IPS-NIHi7 (cell line): ENCODE measurements at regions not wholly inside any gene's neighbourhood (a gene's known extent, or its start where the extent isn't known, plus 50 kb on each side); places are given as distances from the start of the nearest gene placed in this dataset.
"Not testable (repeated sequence)": the region's sequence is repeated elsewhere in the genome, so short reads cannot be mapped to it uniquely, and the experiment has no call there.

Experiments
- DNase-seq: peaks from one replicate; pipeline ENCODE4 v3.0.0; 2012; ENCODE audit warnings: mixed read lengths; ENCODE audit errors: extremely low spot score

DNA sequence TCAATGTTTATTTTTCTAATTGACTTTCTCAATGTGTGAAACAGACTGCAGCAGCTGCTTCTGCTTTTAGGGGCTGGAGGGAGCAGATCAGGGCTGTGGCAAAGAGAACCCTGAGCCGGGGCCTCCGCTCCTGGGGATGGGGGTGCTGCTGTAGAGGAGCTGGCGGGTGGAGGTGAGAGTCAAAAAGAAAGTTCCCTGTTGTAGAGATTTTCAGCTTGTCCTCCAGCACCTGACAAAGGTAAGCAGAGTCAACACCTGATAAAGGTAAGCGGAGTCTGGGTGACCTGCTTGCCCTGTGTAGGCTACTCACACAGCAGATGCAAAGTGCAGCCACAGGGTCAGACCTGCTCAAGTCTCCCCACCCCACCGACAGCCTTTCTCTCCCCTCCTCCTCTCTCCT, 252.4 kb upstream of the IRX1 start:
- no peak for DNase-seq

DNA sequence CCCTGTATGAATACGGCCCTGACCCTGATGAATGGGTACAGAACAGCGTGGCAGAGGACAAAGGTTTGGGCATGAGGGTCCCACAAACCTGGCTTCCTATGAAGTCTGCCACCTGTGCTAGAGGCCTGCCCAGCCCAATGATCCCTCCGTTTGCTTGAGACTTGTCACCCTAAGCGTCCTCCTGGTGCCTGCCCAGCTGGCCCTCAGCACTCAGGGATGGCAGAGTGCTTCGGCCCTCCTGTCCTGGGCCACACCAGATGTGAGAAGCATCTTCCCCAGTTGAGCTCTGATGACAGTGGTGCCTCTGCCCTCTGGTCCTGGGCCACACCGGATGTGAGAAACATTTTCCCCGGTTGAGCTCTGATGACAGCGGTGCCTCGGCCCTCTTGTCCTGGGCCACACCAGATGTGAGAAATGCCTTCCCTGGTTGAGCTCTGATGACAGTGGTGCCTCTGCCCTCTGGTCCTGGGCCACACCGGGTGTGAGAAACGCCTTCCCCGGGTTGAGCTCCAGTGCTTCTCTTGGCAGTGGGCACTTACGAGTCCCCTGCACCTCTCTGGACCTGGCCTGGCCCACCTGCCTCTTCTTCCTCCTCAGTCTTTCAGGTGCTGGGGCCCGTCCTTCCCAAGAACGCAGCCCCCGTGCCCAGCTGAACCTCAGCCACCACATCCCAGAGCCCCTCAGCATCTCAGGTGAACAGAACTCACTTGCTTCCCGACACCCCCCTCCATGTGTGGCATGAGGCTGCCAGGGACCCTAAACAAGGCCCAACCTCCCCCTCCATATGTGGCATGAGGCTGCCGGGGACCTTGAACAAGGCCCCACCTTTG, 253.1 kb upstream of the IRX1 start:
- no peak for DNase-seq

DNA sequence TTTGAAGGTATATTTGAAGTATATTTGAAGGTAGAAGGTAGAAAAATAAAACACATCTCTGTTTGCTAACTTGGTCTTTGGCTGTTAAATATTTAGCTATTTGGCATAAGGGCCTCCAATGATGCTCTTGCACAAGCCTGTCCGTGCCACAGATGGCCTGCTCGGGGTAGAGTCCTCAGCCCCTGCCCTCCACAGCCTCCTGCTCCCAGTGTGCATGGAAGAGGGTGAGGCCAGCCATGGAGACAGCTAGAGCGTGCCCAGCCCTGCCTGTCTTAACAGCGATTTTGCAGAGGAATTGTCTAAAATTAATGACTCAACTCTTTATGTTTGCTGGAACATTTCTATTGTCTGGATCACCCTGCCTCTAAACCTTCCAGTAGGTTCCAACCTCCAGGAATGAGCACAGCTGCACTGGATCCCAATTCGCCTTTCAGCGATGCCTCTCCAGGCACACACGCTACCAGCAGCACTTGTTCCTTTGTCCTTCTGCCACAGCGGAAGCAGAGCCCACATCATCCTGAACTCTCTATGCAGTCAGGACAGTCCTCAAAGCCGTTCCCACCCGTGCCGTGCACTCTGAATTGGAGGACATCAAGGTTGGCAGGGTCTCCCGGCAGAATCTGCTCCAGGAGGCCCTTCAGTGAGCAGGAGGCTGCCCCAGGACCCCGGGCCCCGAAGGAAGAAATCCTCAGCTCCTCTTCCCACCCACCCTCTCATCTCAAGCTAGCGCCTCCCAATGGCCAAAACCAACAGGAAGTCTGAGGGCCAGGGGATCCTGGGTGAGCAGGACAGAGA, 254.0 kb upstream of the IRX1 start:
- no peak for DNase-seq

DNA sequence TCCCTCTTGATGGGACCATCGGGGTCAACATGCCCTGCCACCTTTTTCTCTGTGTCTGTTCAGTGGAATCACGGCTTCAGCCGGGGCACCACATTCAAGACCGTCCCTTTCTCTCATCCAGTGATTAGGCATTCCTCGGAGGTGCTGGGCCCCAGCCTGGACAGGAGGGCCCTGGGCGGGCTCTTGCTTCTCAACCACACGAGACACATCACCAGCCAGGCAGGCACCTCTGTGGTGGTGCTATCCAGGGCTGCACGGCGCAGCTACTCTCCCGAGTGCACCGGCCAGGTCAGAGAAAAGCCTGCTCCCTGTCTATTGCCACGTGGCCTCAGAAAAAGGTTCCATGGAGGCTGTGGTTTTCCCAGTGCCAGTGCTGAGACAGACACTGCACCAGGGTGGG, 255.2 kb upstream of the IRX1 start:
- no peak for DNase-seq

DNA sequence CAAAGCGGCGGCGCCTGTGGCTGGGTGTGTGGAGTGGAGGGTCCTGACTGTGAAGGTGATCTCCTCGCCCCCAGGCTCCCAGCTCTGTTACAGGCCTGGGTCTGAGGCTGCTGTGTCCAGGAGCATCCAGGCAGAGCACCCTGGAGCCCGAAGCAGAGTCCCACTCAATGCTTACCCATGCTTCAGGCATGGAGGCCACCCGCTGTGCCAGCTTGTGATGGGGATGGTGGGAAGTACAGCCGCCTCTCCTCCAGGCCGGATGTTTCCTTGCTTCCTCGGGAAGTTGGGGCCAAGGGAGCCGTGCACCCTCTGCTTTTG, 255.9 kb upstream of the IRX1 start:
- DNase-seq = no peak

DNA sequence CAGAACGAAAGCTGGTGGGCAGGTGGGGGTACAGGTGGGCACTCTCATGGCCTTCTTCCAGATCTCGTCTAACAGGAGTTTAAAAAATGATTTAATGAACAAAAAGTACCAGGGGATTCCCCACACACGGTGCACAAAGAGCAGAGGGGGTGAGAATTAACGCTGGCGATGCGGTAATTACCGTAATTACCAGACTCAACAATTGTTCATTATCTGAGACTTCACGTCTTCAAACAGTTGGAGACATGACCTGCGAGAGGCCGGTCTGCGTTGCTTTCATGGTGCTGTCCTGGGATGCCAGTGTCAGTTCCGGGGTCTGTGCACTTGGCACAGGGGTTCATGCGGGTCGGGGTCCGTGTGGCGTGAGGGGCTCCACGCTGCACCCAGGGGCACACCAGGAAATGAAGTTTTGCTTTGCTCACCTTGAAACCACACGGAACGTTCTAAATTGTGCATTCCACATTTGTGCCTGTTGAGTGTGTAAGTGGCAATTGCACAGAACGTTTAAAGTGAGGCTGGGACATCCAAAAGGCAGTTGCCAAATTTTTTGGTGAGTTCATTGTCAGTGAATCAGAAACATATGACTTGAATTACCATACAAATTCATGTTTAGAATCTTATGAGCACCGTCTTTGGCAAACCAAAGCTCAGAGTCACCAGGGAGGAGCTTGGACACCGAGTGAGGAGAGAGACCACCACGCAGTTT, 256.4 kb upstream of the IRX1 start:
- DNase-seq = no peak

DNA sequence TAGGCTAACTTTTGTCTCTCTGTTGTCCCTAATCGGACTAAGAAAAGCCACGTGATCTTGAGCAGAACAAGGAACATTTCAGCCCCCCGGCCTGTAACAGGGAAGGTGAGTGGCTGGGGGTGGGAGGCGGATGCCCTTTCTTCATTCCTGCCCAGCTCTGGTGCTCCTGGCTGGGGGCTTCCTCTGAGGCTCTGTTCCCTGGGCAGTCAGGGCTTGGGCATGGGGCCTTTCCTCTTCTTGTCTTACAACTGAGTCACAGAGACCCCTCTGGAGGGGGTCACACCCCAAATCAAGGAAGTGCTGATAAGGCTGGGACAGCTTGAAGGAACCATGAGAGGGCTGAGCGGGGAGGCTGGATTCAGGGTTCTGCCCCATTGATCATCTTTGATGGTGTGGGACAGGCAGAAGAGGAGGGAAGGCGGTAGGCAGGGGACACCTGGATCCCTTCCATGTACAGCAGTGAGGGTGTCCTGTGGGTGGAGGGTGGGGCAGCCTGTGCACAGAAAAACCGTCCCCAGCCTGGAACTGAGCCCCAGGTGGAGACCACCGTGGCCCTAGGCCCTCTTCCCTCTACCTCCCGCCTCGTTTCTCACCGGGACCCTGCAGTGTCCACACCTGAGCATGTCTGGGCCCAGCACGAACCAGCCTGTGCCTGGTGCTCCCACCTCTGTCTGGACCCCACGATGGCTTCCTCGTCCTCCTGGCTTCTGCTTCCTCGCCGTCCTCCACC, 257.7 kb upstream of the IRX1 start:
- DNase-seq = no peak

DNA sequence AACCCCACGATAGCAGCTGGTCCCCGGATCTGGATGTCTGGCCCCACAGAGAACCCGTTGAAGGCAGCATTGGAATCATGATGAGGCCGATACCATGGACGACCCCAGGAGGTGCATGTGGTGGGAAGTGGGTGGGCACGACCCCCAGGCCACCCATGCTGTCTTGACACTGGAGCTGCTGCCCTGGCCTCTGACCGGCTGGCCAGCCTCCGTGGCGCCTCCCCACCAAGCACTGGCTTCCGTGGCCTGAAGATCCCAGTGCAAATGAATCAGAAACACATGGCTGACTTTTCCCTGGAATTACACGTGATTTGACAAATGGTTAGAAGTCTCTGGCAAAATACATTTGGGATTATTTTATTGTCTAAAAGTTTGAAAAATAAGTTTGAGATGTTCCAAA, 259.0 kb upstream of the IRX1 start:
- DNase-seq = no peak

DNA sequence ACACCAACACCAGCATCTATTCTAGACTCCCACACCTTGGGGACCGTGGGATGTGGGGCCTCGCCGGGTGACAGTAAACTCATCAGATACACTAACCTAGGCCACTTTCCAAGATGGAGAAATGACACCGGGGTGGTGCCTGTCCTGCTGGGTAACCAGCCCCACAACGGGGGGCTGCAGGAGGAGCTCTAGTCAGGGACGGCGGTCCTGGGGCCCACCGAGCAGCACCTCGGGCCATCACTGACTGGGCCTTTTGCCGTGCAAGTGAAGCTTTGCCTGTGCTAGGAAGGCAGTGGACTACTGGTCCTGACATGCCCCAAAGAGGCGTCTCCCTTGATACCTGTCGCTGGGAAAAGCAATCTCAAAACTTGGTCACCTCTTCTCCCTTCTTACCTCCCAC, 260.3 kb upstream of the IRX1 start:
- no peak for DNase-seq

DNA sequence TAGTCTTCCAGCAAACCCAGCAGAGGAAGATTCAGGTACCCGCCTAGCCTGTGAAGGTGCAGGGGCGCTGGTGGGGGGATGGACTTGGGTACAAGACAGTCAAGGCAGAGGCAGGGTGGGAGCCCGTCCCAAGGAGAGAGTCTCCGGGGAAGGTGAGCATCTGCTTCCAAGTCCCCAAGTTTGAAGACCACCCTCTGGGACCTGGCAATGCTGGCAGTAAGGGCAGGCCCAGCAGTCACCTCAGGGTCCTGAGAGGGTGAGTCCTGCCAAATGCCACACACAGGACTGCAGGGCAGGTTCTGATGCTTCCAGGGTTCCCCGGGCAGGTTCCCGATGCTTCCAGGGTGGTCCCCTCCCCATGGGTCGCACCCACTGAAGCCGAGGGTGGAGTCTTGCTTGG, 261.8 kb upstream of the IRX1 start:
- no peak for DNase-seq

DNA sequence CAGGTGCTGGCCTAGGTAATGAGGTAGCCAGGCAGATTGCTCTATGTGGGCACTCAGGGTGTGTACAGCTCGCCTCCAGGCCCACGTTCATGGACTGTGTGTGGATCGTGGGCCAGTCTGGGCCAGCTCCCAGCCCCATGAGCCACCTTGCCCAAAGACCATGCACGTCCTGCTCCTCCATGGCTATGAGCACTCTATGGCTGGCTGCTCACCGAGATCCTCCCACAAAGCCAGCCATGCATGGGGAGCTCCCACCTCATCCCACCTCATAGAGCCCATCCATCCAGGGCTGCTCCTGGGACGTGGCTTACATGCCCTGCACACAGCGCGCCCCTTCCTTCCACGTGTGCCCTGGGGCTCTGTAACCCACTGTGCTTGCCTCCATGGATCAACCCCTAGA, 262.5 kb upstream of the IRX1 start:
- no peak for DNase-seq

DNA sequence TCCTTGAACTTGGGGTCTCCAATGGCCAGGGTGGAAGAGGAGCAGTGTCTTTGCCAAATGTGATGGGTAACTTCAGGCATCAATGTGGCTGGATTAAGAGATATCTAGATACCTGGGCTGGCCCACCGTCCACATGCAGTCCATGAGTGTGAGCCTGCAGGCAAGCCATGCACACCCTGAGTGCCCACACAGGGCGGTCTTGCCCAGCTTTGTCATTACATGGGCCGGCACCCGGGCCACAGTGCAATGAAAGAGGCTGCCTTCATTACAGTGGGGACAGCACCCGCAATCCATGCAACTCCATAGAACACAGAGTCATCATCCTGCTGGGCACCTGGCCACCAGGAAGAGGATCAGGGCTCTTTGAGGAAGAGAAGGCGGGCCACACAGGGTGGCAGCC, 263.8 kb upstream of the IRX1 start:
- DNase-seq = no peak

DNA sequence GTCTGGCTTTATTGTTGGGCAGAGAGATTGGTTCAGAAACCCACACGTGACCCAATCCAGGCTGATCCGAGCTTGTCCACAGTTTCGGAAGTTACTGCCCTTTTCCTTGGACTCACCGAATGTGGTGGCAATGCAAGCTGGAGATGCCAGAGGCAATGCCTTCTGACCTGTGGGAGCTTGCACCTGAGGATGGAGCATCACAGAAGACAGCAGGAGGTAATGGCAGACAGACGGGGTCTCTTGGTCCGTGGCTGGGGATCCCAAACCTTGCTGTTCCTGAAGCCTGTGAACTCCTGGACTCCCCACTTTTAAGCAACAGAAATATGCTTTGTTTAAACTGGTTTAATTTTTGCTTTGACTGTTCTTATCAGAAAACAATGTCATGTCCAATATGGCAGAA, 265.2 kb upstream of the IRX1 start:
- DNase-seq = no peak

DNA sequence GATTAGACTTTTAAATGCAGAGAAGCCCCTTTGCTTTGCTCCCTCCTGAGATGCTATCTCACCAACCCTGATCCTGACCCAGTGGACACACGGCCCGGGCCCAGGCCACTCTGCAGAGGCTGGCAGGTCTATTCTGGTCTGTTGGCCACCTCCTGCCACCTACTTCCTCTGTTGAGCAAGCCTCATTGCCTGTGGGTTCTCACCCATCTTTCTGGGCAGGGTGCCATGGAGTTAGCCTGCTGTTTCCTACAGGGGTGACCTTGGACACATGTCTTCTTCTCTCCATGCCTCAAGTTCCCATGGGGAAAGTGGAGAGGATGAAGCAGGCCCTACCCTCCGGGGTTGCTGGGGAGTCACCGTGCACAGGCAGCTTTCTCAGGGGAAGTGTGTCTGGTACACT, 266.2 kb upstream of the IRX1 start:
- no peak for DNase-seq

DNA sequence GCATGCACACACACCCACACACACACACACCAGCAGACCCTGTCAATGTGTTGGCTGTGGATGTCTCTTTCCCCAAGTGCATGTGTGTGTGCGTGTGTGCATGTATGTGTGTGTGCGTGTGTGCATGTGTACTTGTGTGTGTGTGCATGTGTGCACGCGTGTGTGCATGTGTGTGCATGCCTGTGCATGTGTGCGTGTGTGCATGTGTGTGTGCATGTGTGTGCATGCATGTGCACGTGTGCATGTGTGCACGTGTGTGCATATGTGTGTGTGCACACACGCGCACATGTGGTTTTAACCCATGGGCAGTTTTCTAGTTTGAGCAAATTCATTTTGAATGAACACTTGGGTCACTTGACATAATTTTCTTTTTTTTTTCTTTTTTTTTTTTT, 268.8 kb upstream of the IRX1 start:
- DNase-seq = no peak

DNA sequence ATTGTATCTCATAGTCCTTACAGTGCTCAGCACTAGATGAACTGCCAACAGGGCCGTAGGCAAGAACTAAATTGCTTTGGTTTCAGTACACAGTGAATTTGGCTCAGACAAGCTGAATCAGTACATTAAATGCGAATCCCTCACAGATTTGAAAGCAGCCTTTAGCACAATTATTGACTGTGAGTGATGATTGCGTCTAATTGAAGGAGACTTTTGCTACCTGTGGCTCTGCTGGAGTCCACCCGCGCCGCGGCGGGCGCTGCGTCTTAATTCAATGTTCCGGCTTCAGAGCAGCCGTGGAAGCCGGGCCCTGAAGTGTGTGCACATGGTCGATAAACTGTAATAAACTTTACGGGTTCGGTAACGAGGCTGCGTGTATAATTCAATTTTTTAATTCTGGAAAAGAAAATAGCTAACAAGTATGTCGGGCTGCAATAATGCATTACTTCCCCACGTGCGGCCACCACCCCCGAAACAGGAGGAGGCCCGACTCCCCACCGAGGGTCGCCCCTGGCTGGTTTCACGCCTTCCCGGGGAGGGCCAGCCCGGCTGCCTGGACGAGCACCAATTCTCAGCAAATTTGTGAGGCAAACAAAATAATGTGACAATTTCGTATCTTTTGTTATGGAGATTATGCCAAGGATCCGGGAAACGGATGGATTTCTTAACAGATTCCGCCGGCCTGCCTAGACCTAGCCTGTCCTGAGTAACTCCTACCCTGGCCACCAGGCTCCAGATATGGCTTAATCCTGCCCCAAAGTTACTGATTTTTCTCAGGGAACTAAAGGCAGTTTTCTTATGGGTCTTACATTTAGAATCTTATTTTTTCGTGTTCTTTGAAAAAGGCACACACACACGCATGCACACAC, 269.4 kb upstream of the IRX1 start:
- DNase-seq = no peak

DNA sequence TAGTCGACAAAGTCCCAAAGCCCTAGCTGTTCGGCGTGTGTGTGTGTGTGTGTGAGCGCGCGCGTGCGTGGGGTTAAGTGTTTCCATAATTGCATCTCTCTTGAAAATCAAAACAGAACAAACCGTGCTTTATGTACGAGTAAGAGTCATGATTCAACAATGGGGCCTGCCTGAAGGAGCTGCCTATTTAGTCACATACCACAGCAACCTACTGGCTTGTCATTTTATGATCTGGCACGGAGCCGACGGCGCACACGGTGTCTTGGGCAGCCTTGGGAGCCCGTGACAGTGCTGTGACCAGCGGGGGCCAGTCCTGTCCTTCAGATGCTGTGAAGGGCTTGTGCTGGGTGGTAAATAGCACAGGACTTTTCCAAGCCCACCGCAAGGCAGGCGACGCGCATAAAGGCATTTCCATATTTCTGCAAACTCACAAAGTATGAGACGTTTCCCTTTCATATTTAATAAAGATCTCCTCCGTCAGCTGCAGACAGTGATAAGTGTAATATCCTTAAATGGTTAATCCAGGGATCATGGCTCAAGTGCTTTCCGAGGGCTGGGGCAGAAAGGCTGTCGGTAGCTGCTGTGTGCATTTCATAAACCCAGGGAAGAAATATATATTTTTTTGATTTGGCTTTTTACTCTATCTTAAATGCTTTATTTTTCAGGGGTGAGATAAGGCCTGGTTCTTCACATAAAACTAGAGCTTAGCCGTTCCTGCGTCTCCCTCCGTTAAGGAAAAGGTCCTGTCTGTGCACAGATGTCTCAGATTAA, 270.2 kb upstream of the IRX1 start:
- no peak for DNase-seq

DNA sequence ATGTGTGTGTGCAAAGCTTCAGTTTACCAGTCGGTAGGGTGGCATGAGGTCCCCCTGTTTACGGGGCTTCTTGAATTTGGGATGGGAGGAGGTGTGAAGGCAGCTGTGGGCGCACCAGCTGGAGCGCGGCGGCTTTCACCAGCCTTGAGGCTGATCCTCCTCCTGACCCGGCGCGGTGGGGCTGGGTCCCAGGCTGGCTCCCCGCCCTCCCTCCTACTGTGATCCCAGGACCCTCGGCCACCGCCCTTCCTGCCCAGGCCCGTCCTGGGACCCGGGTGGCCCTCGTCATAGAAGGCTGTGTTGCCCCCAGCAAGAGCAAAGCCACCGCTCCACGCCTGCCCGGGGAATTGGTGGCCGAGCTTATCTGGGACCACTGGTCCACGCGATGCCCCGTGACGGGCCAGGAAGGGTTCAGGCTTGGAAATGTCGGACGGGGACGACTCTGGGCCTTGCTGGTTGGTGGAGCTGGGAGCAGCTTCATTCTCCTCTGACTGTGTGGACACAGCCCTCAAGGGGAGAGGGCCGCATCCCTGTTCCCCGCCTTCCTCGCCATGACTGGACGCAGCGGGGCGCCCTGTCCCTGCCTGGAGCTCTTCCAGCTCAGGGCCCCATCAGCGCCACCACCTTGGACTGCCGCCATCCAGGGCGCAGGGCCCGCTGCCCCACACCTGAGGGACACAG, 271.1 kb upstream of the IRX1 start:
- DNase-seq = no peak

DNA sequence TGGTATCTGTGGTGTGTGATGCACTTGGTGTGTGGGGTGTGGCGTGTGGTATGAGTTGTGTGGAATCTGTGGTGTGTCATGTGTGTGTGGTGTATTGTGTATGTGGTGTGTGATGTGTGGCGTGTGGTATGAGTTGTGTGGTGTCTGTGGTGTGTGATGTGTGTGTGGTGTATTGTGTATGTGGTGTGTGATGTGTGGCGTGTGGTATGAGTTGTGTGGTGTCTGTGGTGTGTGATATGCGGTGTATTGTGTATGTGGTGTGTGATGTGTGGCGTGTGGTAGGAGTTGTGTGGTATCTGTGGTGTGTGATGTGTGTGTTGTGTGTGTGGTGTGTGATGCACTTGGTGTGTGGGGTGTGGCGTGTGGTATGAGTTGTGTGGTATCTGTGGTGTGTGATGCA, 271.7 kb upstream of the IRX1 start:
- not testable (repeated sequence) for DNase-seq

DNA sequence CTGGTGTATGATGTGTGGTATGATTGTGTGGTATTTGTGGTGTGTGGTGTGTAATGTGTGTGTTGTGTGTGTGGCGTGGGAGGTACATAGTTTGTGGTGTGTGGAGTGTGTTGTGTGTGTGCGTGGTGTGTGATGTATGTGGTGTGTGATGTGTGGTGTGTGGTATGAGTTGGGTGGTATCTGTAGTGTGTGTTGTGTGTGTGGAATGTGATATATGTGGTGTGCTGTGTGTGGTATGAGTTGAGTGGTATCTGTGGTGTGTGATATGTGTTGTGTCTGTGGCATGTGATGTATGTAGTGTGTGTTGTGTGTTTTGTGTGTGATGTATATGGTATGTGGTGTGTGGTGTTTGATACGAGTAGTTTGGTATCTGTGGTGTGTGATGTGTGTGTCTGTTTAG, 272.5 kb upstream of the IRX1 start:
- DNase-seq = no peak
